K562 (cell line): ENCODE measurements at regions not wholly inside any gene's neighbourhood (a gene's known extent, or its start where the extent isn't known, plus 50 kb on each side); places are given as distances from the start of the nearest gene placed in this dataset.

Experiments used
- PURB ChIP-seq: sonication (generic); formaldehyde crosslinking; IDR thresholded peaks from 2 replicates; pipeline ENCODE4 v1.9.0; 2021; ENCODE audit warnings: low read depth, mild to moderate bottlenecking, missing genetic modification reagents
- RBM14 ChIP-seq: fragments of 200-400 bp; formaldehyde crosslinking; IDR thresholded peaks from 2 replicates; pipeline ENCODE4 v1.6.1; 2018; ENCODE audit warnings: low read depth, mild to moderate bottlenecking, low read length, moderate library complexity, borderline replicate concordance; ENCODE audit not compliant: insufficient read depth
- ZBTB9 ChIP-seq: fragments of 450-650 bp; formaldehyde crosslinking; IDR thresholded peaks from 2 replicates; pipeline ENCODE4 v1.4.0; 2020; ENCODE audit warnings: mild to moderate bottlenecking, moderate library complexity
- ZNF318 ChIP-seq, 2 experiments: fragments of 450-650 bp; IDR thresholded peaks; 2 replicates each; pipeline ENCODE4 v1.6.1; 2016; ENCODE audit warnings: mild to moderate bottlenecking in 2 of 2, borderline replicate concordance in 1 of 2, low read depth in 1 of 2, moderate library complexity in 1 of 2

- no peak for TF ChIP-seq ZBTB9 (CRISPR knock-in tag)
- TF ChIP-seq ZNF318 (IDR thresholded peaks at IDR 0.05; ENCODE audit: borderline replicate concordance in 1 of 2, low read depth in 1 of 2), result no peak
- TF ChIP-seq PURB (CRISPR knock-in tag), result no peak
- TF ChIP-seq RBM14, result no peak
Observed at GRCh38 chr13:74070513-74070912, 63.7 kb downstream of the KLF12 start (continued).
